Cerebellar cortex (tissue), 1 donor: ENCODE measurements at regions not wholly inside any gene's neighbourhood (a gene's known extent, or its start where the extent isn't known, plus 50 kb on each side); places are given as distances from the start of the nearest gene placed in this dataset.

Source experiments
- DNase-seq: peaks from one replicate; pipeline ENCODE4 v3.0.0-alpha.2; 2015; ENCODE audit warnings: low spot score

DNA sequence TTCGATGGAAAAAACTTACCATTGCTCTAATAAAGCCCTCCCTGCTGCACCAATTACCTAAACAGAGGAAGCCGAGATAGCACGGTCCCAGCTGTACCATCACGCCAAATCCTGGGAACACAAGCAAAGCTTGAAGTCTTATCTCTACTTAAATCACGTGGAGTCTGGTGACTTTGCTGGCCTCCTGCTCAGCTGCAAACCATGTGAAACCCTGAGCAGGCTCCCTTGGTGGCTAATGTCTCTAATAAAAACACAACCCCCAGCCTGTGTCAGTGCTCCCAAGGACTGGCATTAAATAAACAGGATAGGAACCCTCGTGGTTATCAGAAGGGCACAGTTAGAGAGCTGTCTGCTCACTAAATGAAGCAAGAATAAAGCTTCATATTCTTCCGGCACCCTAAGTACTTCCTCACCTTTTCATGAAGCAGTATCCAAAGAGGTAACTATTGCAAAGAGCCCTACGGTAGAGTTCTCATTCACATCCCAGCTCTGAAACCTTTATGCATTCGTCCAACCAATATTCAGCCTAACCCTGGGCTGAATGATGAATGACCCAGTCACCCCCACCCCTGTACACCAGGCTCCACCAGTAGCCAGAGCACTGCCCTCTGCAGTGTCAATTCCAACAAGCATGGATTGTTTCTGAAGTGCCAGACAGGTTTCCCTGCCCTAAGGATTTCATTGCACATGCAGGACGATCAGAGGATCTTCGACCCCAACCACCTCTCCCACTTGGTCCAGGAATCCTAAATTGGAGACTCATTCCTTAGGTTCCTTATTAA is 452.7 kb upstream of the TMPO start:
- no peak for DNase-seq

DNA sequence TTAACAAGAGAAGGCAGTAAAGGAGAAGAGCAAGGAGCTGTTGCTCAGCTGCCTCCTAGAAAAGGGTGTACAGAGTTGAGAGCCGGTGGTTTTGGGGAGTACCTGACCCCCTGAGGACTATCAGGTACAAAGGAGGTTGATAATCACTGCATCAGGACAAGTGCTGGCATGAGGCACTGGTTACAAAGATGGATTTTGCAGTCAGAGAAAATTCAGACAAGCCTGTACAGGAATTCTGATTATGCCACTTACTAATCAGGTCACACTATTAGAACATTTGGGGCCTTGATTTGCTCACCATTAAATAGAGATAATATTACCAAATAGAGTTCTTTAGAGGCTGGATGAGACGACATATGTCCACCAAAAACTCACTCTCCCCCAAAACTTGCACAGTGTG is 450.9 kb upstream of the TMPO start:
- DNase-seq: no peak

DNA sequence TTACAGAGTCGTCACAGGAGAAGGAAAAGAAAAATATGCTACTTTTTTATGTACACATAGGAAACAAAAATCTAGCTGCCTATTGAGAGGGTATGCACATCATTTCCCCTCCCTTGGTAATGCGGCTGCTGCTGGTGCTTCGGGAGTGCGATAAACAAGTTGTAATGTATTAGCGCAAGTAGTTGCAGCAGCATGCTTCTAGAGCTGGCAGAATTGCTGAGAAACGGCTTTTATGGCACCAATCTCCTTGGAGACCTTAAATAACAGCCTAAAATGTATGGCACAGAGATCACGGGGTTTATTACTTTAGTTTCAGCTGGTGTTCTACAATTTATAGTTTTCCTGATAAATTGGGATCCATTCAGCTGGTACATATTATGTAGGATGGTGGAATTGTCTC is 447.6 kb upstream of the TMPO start:
- DNase-seq: no peak

- no peak for DNase-seq
Measured at GRCh38 chr12:98073610-98074009, 441.8 kb upstream of the TMPO start.

- no peak for DNase-seq
Measured at GRCh38 chr12:98074286-98074685, 441.1 kb upstream of the TMPO start.

DNA sequence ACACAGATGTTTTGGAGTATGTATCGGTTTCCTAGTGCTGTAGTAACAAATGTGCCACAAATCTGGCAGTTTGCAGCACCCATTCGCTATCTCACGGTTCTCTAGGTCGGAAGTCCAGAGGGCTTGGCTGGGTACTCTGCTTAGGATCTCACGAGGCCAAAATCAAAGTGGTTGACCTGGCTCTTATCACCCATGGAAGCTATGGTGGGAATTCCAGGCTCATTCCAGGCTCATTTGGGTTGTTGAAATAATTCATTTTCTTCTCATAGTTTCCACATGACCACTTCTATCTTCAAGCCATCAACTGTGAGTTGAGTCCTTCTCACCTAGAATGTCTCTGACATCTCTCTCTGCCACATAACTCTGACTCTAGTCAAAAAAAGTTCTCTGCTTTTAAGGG is 431.0 kb upstream of the TMPO start:
- DNase-seq: no peak

- no peak for DNase-seq
Measured at GRCh38 chr12:98085046-98085755, 430.2 kb upstream of the TMPO start.

DNA sequence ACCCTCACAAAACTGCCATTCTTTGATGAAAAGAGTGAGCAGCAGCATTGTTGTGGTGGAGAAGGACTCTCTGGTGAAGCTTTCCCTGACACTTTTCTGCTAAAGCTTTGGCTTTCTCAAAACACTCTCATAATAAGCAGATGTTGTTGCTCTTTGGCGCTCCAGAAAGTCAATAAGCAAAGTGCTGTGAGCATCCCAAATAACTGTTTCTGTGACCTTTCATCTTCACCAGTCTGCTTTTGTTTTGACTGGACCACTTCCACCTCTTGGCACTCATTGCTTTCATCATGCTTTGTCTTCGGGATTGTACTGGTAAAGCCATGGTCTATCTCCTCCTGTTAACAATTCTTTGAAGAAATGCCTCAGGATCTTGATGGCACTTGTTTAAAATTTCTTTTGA is 424.7 kb upstream of the TMPO start:
- DNase-seq: no peak

GRCh38 chr12:98096436-98096835 is 419.0 kb upstream of the TMPO start:
- DNase-seq: no peak

- no peak for DNase-seq
Measured at GRCh38 chr12:98106031-98106683, 409.2 kb upstream of the TMPO start.

GRCh38 chr12:98109266-98109665 is 406.1 kb upstream of the TMPO start:
- DNase-seq: no peak

GRCh38 chr12:98110536-98110935 is 404.9 kb upstream of the TMPO start:
- no peak for DNase-seq

GRCh38 chr12:98113548-98113947 is 401.8 kb upstream of the TMPO start:
- no peak for DNase-seq

DNA sequence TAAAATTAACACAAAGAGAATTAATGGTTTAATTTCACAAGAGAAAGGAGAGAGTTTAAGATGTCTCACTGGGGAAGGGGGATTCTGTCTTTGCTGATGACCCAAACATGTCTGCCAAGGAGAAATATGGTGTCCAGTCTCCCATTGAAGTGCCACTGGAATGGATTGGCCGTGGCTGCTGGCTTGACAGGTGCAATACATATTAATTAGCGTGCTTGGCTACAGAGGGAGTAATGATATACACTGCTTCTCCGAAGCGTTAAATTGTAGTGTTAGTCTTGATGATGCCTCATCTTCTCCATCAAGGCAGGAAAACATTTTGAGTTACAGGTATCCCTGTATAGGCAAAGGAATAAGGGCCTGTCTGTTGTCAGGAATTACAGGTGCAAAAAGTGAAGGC is 393.4 kb upstream of the TMPO start:
- no peak for DNase-seq

GRCh38 chr12:98123021-98123461 is 392.3 kb upstream of the TMPO start:
- no peak for DNase-seq

- DNase-seq: no peak
Measured at GRCh38 chr12:98126637-98127335, 388.6 kb upstream of the TMPO start.

GRCh38 chr12:98127336-98127679 is 388.1 kb upstream of the TMPO start:
- DNase-seq: no peak

DNA sequence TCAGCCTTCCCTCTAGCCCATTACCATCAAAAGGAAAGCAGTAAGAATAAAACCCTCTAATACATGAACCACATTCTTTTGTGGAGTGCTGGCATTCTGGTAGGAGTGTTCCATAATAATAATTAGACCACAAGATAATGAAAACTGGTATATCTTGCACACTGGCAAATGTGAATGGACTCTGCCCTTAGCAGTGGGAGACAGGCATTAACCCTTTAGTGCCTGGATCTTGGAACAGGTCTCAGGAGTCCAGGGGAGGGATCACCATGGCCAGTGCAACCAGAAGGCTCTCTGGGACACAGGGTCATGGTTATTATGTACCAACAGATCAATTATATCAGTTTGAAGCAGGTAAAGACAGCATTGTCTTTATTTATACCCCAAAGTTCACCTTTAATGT is 387.5 kb upstream of the TMPO start:
- DNase-seq: no peak

GRCh38 chr12:98136544-98136943 is 378.8 kb upstream of the TMPO start:
- DNase-seq: no peak

DNA sequence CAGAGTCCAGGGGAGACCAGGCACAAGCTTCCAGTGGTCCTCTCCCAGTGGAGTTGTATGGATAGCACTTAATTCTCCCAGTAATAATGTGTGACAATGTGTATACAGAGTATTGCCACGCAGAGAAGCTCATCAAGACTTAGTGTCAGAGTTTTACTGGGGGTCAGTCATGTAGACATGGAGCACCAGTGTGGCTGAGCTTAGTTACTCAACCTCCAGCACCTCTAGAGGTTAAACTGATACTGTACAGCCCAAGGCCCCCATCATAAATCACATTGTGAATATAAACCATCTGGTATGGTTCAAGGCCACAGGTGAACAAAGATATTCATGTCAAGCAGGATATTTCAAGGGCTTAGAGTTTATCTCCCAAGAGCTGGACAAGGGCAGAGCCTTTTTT is 378.1 kb upstream of the TMPO start:
- no peak for DNase-seq

- no peak for DNase-seq
Measured at GRCh38 chr12:98144953-98145352, 370.4 kb upstream of the TMPO start.

GRCh38 chr12:98146043-98146442 is 369.3 kb upstream of the TMPO start:
- DNase-seq: no peak

DNA sequence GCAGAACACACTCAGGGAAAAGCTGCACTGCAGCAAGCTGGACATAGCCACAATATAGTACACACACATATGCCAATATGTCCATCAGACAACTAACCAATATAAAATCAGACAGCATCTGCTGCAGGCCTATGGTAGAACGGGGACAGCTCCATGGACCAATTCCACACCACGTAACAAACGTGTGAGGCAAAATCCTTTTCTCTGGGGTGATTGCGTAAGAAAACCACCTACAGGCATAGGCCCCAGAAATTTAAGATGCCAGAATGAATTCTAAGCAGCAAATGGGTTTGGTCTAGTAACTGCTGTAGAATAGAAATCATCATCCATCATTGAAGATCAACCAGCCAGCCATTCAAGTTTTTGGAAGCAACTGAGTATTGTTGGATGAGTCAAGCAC is 368.9 kb upstream of the TMPO start:
- DNase-seq: no peak
